ENCODE measurements at regions not wholly inside any gene's neighbourhood (a gene's known extent, or its start where the extent isn't known, plus 50 kb on each side); places are given as distances from the start of the nearest gene placed in this dataset.
"Not testable (repeated sequence)": the region's sequence is repeated elsewhere in the genome, so short reads cannot be mapped to it uniquely, and the experiment has no call there.

- ATAC-seq: no peak
Observed at GRCh38 chr13:99693852-99694611, 192.8 kb downstream of the TM9SF2 start.

- no peak for ATAC-seq
Observed at GRCh38 chr13:99693351-99693750, 192.1 kb downstream of the TM9SF2 start.

GRCh38 chr13:99692854-99693253 is 191.6 kb downstream of the TM9SF2 start:
- ATAC-seq: no peak

GRCh38 chr13:99691552-99691951 is 190.3 kb downstream of the TM9SF2 start:
- ATAC-seq: no peak

- ATAC-seq: no peak
Observed at GRCh38 chr13:99690426-99691174, 189.3 kb downstream of the TM9SF2 start.

- no peak for ATAC-seq
Observed at GRCh38 chr13:99689955-99690354, 188.7 kb downstream of the TM9SF2 start.

- ATAC-seq: no peak
Observed at GRCh38 chr13:99688776-99689175, 187.5 kb downstream of the TM9SF2 start.

- no peak for ATAC-seq
Observed at GRCh38 chr13:99687723-99688397, 186.6 kb downstream of the TM9SF2 start.

GRCh38 chr13:99686944-99687411 is 185.7 kb downstream of the TM9SF2 start:
- ATAC-seq: no peak

GRCh38 chr13:99686157-99686572 is 184.9 kb downstream of the TM9SF2 start:
- no peak for ATAC-seq

- ATAC-seq: no peak
Observed at GRCh38 chr13:99681695-99682094, 180.4 kb downstream of the TM9SF2 start.

GRCh38 chr13:99677116-99677951 is 176.1 kb downstream of the TM9SF2 start:
- ATAC-seq: no peak

GRCh38 chr13:99671746-99672145 is 170.5 kb downstream of the TM9SF2 start:
- ATAC-seq: no peak

- not testable (repeated sequence) for ATAC-seq
Observed at GRCh38 chr13:99669096-99669495, 167.8 kb downstream of the TM9SF2 start.

GRCh38 chr13:99666146-99666805 is 165.0 kb downstream of the TM9SF2 start:
- ATAC-seq: no peak

GRCh38 chr13:99665711-99666110 is 164.4 kb downstream of the TM9SF2 start:
- no peak for ATAC-seq

- no peak for ATAC-seq
Observed at GRCh38 chr13:99663908-99664307, 162.6 kb downstream of the TM9SF2 start.

GRCh38 chr13:99663185-99663825 is 162.0 kb downstream of the TM9SF2 start:
- ATAC-seq: no peak

- no peak for ATAC-seq
Observed at GRCh38 chr13:99662678-99663077, 161.4 kb downstream of the TM9SF2 start.

GRCh38 chr13:99661791-99662190 is 160.5 kb downstream of the TM9SF2 start:
- ATAC-seq: no peak

GRCh38 chr13:99659866-99660554 is 158.7 kb downstream of the TM9SF2 start:
- no peak for ATAC-seq

All from esophagus mucosa (tissue), 1 donor.